Midbrain (tissue), 1 donor: ENCODE measurements at regions not wholly inside any gene's neighbourhood (a gene's known extent, or its start where the extent isn't known, plus 50 kb on each side); places are given as distances from the start of the nearest gene placed in this dataset.

Experiments used
- DNase-seq: peaks from one replicate; lab custom pipeline; 2025; lab: John Stamatoyannopoulos, UW

DNA sequence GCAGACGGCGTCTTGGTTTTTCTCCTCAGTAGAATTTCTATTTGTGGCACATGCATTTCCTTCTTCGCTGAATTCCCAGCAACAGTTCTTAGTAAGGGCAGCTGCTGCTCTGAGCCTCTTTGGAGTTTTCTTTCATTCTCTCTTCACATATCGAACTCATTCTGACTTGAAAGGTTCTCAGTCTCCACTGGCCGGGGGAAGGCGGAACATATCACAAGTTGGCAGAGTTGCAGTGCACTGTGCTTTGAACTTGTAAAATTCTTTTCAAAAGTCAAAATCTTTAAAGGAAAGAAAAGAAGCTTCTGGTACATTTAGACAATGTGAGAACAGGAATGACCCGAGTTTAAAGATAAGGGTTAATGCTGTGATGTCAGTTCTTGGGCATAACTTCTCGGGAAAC is 286.1 kb upstream of the MAP3K7 start:
- DNase-seq, result no peak

DNA sequence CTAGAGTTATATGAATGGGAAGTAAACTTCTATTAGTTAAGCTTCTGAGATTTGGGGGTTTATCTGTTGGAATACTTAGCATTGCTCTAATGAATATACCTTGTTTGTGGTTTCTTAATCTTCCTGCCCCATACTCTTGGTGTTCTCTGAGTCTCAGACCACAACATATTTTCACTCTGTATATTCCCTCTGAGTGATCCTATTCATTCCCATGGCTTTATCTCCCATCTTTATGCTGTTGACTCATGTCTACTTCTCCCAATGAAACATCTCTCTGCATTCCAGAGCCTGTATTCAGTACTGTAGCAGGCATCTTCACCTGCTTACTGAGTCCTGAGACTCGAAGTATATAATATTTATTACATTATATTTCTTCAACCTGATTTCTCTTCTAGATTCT is 283.7 kb upstream of the MAP3K7 start:
- no peak for DNase-seq

DNA sequence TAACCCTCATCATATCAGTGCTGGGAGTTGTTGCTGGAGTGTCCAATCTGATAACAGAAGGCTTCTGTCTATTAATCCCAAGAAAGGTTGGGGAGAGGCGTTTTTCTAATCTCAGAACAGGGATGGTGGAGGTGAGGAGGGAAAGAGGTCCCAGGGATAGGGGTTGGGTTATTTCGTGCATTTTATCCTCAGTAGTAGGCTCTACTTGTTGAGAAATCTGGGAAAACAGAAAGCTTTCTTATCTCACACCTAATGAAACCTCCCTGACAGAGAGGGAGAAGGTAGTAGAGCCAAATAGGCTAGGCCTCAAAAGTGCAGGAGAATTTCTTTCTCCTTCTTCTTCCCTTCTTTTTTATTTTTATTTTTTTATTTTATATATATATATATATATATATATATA is 281.8 kb upstream of the MAP3K7 start:
- no peak for DNase-seq

DNA sequence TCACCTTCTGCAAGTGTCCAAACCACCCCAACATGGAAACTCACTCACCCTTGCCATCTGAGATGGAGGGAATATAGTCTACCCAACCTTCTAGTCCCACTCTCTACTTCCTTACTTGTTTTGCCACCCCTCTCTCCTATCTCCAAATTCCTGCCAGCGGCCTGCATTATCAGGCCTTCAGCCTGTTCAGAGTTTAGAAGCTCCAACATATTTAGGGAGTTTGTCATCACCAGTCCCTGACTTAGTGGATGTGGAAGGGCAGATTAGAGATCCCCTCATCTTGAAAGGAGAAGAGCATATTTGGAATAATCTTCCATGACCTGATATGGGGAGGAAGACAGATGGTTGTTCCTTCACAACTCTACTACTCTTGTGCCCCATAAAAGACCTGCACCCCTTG is 281.4 kb upstream of the MAP3K7 start:
- no peak for DNase-seq

DNA sequence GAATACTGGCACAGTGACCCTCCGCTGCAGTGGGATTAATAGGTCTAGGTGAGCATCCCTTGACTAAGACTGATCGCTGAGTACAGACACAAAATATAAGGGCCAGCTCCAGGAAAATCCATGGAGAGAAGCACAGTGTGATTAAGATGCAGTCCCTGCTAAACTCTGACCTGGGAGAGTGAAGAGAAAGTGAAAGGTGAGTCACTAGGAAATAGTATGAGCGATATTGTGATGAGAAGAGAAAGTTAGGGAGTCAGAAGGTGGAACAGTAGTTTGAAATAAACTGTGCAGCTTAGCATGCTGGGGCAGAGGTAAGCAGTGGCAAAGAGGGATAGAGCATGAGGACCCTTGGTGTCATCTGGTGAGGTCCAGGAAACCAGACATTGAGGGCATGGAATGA is 278.6 kb upstream of the MAP3K7 start:
- no peak for DNase-seq

DNA sequence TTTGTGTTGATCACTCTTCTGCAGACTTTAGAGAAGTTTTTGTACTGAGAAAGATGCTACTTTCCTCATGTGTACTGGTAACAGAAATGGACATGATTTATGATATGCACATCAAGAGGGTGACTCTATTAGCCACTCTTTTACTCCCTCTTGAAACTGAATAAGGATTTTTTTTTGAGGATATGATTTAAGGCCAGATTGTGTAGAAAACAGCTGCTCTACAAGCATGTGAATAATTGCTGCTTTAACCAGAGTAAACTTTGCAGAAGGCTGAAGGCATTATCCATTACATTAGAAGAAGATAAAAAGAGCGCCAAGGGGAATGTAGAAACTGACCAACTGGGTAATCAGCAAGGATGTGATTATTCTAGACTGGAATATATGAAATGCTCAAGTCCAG is 276.2 kb upstream of the MAP3K7 start:
- DNase-seq, result no peak

DNA sequence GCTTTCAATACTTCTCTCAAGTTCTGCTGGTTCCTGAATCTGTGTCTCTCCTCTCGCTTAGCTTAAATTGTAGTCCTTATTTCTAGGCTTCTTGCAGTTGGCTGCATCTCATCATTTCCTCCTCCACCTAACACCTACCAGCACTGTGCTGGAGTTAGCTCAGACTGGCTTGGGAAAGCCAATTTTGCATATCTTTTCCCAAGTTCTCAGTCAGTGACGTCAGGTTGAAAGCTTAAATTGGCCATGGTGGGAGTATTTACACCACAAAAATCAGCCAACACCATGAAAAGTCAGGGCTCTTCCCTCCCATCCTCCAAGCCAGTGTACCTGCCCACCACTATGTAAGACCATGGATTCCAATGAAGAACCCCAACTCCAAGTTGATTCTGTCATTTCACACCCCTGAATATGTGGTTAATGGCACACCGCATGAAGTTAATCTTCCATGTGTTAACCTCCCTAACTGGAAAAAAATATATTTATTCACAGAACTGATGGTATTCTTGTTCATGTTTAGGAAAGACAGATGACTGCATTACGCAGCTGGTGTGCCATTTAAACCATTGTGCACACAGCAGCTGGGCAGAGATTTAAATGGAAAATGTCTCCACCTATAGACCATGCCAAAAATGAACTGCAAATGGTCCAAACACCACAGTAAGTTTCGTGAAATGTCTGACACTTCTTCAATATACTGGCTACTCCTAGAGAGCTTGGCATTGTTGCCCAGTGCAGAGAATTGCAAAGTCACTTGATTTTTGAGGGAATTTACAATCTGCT is 274.1 kb upstream of the MAP3K7 start:
- no peak for DNase-seq

DNA sequence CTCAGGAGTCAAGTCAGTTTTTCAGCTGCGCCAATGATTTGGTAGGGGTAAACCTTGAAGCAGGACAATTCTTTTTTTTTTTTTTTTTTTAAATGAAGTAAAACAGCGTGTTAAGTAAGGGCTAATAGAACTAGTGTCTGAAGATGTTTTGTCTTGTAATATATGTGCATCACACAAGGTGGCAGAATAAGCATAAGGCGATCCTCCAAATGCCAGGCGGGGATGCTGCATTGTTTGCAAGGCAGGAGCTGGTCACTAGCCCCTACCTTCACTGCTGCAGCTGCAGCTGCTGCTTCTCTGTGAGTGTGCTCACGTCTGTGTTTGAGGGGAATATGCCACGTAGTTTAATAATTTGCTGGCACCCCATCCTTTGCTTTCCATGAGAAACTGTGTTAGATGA is 272.7 kb upstream of the MAP3K7 start:
- DNase-seq, result no peak

DNA sequence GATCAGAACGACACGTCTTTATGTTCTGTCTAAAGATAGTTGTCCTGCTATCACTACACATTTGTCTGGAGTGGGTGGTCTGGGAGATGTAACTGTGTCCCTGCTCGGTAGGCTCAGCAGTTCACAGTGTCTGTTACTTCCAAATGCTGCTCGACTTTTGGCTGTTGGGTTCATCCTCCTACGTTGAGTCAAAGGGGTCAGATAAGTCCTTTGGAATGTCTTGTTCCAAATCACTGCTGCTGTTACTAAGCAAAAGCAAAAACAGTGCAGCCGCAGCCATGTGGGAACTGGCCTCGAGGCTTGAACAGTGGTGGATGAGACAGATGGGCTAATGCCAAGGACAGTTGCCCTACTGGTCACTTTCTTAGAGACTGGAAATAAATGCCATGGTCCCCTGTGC is 272.2 kb upstream of the MAP3K7 start:
- no peak for DNase-seq

DNA sequence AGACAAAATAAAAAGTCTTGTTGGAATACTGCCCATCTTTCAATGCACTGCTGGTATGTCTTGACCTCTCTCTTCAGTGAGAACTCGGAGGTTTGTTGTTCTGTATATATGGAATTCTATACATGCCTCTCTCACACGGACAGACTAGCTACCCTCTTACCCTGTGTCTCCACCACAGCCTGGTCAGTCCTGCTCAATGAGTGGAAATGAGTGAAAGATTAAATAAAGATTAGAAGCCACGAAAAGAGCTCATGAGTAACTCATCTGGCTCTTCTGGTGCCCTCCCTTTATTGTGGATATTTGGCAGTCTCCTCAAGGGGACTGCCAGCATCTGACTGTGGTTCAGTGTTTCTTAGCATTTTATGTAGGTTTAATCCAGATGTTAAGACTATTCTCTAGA is 262.8 kb upstream of the MAP3K7 start:
- no peak for DNase-seq

DNA sequence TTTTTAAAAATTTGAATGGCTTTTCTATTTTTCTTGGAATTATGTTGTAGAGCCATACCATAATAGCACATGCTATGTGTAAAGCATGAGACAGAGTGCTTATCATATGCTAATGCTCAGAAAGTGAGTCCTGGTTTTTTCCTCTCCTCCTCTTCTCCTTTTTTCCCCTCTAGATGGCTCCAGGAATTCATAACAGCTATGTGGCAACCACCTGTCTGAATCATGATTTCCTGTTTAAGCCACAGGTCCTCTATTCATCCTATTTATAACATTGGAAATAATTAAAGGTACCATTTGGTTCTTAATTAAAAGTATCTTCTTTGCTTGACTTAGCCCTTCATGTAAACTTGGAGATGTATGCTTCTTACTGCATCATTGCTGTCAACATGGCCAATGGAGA is 260.0 kb upstream of the MAP3K7 start:
- DNase-seq, result no peak

DNA sequence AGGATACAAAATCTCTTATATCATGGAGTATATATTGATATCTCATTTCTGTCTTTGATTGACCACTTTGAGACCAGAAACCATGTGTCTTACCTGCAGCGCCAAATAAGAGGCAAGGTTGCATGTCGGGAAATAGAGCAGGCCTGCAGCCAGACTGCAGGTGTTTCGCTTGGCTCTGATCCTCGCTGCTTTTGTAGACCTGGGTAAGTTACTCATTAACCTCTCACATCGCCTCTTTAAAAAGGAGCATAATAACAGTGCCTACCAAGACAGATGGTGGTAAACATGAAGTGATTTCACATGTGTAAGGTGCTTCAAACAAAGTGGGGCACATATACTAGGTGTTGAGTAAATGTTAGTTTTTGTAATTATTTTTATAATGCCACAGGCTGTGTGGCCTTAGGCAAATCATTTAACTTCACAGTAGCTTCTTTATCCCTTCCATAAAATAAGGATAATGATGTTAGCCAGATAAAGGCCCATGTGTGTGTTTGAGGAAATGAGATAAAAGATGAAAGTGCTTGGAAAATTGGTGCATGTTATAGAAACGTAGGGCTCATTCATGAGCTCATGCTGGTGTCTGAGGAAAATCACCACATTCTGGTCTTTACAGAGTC is 248.8 kb upstream of the MAP3K7 start:
- DNase-seq, result no peak

DNA sequence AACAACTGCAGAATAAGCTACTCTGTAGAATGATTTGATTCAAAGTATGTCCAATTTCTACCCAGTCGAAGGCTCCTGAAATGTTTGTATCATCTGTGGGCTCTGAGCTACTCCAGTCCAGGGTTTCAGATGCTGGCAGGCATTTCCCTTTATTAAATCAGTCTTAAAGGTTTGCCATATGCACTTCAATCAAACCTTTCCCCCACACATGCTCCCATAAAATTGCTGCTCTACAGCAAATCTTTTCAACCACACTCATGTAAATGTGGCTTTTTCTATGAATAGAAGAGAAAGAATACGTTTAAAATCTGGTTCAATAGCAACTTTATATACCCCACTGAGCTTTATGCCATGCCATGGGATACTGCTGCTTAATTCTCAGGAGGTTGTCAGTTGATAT is 242.4 kb upstream of the MAP3K7 start:
- DNase-seq, result no peak

DNA sequence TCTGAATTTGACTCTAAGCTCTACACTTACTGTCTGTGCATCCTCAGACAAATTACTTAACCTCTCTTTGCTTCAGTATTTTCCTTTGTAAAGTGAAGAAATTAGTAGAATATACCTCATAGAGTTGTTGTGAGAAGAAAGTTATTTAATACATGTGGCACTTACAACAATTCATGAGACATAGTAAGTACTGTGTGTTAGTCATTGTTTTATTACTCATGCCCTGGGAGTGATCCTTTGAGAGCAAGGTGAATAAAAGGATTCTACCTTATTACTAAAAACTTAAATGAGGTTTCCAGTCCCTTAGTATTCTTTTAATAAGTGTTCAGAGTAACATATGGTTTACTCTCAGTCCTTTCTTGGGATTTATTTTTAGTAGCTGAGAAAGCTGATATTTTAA is 233.6 kb upstream of the MAP3K7 start:
- DNase-seq, result no peak

DNA sequence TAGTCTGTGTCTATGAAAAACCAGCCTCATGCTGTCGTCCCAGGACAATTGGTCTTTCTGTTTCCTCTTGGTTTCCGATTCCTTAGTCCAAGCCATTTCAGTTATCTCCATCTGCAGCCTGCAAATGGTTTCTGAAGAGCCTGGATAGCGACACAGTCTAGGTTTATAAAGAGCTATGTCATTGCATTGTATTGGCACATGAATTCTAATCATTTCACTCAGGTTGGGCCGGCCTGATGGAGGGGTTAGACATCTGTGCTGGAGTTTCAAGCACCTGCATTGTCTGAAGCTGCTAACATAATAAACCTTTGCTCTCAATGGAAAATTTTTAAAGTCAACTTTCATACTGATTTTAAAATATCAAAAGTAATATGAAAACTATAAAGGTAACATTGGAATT is 232.6 kb upstream of the MAP3K7 start:
- DNase-seq, result no peak

DNA sequence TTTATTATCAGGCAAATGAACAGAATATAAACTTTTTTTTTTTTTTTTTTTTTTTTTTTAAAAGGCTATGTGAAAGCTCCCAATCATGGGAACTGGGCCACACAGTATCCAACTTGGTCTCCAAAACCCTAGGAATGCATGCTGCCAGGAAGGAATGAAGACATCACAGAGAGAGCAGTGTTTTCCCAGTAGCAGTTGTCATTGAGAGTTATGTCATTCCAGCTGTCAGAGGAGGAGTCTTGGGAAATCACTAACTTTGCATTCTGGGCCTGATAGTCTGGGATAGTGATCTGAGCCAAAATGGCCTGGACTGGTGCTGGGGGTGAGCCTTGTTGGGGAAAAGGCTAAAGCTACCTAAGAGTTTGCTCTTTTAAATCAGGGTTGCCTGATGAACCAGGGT is 231.3 kb upstream of the MAP3K7 start:
- DNase-seq, result no peak

DNA sequence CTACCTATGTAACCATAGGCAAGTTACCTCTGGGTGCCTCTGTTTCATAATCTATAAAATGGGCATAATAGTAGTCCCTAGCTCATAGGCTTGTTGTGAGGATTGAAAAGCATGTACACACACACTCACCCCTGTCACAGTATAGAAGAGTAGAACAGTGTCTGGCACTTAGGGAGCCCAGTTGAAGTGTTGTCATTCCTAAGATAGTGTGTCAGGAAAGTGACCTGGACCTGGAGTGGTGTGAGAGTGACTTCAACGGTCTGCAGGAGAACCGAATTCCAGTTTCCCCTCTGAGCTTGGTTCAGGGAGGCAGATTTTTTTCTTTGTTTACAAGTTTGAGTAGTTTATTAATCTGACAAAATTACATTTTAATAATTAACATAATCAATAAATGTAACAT is 229.9 kb upstream of the MAP3K7 start:
- DNase-seq, result no peak

DNA sequence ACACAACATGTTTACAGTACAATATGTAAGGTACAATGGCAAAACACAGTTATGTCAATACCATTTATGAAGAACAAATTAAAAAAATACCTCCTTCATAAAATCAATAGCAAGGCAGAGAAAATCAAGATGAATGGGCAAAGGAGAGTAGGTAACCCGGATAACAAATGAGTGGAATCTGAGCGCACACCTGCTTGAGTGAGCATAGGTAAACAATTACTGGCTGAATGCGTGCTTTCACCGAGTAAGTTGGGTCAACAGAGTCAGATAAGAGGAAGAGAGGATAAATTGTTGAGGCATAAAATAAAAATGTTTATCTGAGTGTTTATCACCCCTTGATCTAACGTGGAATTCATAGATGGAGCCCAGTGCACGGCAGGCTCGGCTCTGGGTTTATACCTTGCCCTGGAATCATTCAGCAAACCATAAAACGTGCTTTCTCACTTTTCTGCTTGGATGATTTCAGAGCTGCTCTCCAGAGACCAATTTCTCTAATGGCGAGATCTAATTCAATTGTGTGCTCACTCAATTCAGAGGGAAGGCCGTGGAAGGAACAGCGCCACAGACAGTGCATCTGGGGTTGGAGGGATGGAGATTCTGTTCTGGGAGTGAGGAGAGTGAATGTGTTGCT is 224.8 kb upstream of the MAP3K7 start:
- no peak for DNase-seq

DNA sequence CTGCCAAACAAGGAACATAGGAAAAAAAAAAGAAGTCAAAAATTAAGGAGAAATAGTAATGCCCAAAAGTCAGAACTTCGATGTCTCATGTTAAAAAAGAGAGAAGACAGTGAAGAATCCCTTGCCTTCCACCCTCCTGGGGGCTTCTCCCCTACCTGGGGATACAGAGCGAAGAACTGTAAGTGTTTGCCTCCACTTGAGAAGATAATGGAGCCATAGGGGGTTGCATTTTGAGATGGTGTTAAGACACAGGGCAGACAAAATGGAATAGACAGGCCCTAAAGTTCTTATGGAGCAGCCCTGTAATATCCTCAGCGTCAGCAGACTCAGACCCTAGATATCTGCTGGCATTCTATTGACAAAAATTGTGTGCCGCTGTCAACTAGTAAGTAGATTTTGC is 222.2 kb upstream of the MAP3K7 start:
- DNase-seq, result no peak

DNA sequence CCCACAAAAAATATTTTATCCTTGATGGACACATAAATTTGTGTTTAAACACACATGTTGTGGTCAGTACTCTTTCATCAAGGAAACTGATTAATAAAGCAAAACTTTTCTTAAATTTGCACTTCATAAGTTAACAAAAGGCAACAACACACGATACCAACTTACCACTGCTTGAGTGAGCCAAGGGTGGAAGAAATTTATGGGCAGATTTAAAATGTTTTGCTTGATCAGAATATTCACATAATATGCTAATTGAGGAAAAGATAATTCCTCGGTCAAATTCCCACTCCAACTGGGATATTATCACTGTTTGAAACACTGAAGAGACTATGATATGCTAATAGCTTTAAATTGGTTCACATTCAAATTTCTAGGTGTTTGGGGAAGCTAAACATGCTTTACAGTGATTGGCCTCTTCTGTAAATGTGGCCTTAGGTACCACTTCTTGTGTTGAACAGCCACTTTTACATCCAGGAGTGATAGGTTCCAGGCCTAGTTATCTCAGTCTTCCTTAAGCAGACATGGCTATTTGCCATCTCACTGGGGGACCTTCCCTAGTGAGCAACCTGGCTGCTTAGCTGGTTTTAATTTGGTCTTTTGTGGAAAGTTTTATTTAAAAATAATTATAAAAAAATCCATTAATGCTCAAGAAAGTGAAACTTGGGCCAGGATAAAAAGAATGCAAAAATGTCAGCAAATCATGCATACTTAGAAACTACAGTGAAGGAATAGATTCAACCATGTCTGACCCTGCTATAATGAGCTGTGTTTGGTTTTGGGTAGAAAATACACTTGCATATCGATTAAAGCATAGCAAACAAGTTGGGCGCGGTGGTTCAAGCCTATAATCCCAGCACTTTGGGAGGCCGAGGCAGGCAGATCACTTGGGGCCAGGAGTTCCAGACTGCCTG is 221.2 kb upstream of the MAP3K7 start:
- no peak for DNase-seq

DNA sequence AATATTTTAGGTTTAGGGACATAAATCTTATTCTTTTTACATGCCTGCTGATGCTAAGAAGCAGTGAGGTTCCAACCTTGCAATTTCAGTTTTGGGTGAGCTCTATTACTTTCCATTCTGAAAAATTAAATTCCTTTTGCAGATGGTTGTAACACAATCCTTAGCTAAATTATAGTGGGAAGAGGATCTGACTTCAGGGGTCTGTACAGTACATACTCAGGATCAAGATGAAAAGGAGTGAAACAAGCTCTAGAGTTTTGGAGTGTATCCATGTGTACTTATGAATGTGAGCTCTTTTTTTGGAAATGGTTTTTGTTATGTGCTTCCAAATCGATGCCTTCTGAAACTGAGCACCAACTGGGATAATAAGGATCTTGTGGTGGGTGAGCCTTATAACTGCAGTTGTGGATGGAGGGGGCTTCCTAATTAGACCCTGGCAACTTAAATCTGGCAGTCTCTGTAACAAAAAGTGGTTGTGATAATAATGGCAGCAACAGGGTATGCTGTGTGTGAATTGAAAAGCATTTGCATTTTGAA is 218.8 kb upstream of the MAP3K7 start:
- DNase-seq, result no peak

DNA sequence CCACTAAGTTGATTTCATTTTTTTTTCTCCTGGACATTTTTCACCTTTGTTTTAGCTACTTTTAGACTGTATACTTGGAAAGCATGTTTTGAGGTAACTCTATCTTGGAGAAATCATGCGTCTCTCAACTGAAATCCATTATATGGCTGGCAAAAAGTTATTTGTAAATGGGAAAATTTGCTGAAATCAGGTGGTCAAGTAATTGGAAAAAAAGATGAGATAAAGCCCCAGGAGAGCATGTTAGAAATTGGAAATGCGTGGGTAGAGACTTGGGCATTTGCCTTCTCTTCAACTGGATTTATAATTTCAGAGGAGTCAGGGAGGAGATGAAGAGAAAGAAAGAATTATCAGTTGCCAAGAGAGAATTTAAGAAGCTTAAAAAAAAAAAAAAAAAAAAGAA is 217.1 kb upstream of the MAP3K7 start:
- DNase-seq, result no peak
